HG02981 (cell line): ENCODE measurements at regions not wholly inside any gene's neighbourhood (a gene's known extent, or its start where the extent isn't known, plus 50 kb on each side); places are given as distances from the start of the nearest gene placed in this dataset.
"Not testable (repeated sequence)": the region's sequence is repeated elsewhere in the genome, so short reads cannot be mapped to it uniquely, and the experiment has no call there.

Experiments
- ATAC-seq: cut with Tn5 transposase; IDR thresholded peaks from one replicate; pipeline ENCODE4 v1.9.1; 2021; ENCODE audit warnings: mild to moderate bottlenecking, moderate library complexity; ENCODE audit not compliant: unreplicated experiment

DNA sequence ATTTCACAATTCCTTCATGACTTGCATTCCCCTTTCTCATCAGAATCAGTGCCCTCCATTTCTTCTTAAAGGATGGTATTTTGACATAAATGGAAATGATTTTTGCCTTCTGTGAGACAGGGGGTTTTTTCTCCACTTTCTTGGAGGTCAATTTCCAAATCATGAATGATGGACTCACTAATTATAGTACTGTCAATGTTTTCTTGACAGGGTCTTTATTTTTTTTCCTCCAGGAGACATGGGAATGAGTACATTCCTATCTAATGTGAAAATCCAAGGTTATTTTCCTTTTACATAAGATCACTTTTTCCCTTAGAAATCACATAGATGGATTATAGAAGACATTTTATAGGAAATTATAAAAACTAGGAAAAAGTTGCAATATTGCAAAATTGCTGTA, 141.7 kb downstream of the SPATA31A6 start:
- not testable (repeated sequence) for ATAC-seq

DNA sequence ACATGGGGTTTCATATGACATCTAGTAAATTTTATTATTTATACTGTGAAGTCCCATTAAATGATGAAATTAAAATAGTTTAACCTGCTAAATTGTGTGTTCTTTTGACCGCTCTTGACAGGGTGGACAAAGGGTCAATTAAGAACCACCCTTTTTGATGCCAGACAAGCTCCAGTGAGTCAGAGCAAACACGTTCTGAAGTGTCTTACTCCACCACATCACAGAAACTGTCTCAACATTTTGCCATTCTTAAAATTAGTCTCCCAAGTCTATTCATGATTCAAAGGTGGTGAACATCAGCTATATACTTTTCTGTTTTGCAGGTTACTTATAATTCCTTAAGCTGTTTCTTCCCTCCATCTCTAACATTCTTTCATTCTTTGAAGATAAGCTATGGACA, 142.1 kb downstream of the SPATA31A6 start:
- ATAC-seq: not testable (repeated sequence)

DNA sequence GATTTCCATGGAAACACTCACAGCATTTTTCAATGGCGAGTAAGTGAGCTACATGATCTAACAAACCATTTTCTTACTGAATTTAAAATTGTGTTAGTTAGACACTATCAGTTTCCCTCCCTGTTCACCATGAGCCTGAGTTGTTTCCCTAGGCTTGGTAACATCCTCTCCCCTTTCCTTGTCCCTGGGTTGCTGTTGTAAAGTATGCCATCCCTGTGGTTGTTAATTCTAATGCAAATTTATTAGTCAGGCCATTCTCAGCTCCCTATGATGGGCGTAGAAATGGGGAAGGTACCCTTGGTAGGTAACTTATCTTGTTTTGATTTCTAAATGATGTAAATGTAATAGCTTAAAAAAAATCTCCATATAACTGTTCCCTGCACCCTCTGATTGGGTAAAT, 143.0 kb downstream of the SPATA31A6 start:
- ATAC-seq: not testable (repeated sequence)

GRCh38 chr9:42335342-42335741, 151.9 kb downstream of the SPATA31A6 start:
- not testable (repeated sequence) for ATAC-seq

- not testable (repeated sequence) for ATAC-seq
These were observed 152.7 kb downstream of the SPATA31A6 start for GRCh38 chr9:42335984-42336657.

DNA sequence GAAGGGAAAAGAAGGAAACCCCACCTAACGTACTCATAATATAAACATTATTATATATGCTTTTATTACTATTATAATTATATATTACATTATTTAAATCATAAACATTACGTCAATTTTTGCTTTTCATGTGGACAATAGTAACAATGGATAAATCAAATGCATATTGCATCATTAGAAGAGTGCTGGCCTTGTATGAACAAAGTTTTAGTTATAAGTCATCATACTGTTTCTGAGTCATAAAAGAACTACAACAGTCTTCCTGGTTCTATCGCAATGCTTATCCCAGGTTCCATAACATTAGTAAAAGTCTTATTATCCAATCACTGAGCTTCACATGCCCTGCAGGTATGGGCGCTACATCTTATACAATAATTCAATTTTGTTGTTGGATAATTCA, 154.8 kb downstream of the SPATA31A6 start:
- ATAC-seq: not testable (repeated sequence)

- not testable (repeated sequence) for ATAC-seq
These were observed 156.4 kb downstream of the SPATA31A6 start for GRCh38 chr9:42339671-42340434.

GRCh38 chr9:42340435-42340723, 156.9 kb downstream of the SPATA31A6 start:
- not testable (repeated sequence) for ATAC-seq

GRCh38 chr9:42341860-42342259, 158.4 kb downstream of the SPATA31A6 start:
- ATAC-seq: not testable (repeated sequence)

- ATAC-seq: not testable (repeated sequence)
These were observed 158.8 kb downstream of the SPATA31A6 start for GRCh38 chr9:42342297-42342696.

- not testable (repeated sequence) for ATAC-seq
These were observed 161.0 kb downstream of the SPATA31A6 start for GRCh38 chr9:42344508-42344907.

DNA sequence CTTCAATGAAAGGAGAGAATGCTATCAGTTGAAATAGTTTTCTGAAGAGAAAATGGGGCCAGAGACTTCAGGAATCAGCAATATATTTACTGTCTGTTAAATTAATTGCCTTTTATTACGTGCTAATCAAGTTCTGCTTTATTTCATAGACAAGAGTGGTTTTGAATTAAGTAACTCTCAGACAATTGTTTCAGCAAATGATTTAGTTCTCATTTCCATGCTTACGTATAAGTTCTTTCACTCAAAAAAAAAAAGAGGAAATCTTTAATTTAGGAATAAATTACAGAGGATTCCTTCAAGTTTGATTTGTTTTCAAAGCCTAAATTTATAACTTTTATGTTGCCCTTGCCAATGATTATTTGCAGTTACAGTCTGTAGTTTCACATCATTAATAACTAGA, 163.5 kb downstream of the SPATA31A6 start:
- not testable (repeated sequence) for ATAC-seq

DNA sequence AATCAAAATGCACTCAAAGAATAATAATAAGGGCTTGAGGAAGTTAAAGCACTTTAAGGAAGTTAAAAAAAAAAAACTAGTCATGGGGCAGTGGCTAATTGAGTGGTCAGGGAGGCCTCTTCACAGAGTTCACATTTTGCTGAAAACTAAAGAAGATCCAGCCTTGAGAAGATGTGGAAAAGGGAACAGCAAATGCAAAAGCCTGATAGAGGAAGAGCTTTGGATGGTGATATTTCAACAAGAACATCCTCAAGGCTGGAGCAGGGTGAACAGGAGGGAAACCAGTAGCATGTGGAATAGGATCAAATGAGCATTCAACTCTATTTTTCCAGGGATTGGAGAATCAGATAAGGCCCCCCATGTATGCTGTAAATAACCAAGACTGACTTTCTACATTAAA, 165.7 kb downstream of the SPATA31A6 start:
- ATAC-seq: not testable (repeated sequence)

GRCh38 chr9:42350412-42350811, 167.0 kb downstream of the SPATA31A6 start:
- ATAC-seq: not testable (repeated sequence)

DNA sequence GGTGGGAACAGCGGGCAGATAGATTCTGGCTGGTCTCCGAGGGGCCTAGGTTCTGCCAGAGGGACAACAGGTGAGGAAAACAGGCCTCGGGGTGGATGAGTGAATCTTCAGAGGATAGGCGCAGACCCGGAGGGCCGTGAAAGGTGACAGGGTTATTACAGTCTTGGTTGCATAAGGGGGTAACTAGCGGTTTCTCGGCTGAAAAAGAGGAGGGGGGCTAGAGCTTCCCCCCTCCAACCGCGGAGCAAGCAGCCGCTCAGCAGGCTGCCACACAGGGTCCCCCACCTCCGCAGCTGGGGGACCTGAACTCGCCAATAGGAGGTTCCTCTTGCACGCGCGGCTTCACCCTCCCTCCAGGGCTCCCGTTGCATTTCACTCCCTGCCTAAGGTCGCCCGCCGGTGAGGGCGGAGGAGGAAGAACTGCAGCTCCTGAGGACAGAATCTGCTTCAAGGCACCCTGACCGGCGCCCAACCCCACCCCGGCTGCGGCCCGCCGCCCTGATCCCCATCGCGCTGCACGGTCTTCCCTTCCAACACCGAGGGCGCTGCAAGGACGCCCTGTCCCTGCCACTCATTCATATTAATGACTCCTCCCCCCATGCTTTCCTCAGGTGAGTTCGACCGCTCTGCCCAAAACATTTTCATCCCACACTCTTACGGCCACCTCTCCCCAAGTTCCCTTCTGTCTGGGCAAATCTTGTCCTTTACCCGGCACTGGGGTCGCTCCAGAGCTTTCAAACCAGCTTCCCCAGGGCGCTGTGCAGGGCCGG, 174.3 kb downstream of the SPATA31A6 start:
- ATAC-seq: not testable (repeated sequence)

- not testable (repeated sequence) for ATAC-seq
These were observed 175.3 kb downstream of the SPATA31A6 start for GRCh38 chr9:42358626-42359247.

DNA sequence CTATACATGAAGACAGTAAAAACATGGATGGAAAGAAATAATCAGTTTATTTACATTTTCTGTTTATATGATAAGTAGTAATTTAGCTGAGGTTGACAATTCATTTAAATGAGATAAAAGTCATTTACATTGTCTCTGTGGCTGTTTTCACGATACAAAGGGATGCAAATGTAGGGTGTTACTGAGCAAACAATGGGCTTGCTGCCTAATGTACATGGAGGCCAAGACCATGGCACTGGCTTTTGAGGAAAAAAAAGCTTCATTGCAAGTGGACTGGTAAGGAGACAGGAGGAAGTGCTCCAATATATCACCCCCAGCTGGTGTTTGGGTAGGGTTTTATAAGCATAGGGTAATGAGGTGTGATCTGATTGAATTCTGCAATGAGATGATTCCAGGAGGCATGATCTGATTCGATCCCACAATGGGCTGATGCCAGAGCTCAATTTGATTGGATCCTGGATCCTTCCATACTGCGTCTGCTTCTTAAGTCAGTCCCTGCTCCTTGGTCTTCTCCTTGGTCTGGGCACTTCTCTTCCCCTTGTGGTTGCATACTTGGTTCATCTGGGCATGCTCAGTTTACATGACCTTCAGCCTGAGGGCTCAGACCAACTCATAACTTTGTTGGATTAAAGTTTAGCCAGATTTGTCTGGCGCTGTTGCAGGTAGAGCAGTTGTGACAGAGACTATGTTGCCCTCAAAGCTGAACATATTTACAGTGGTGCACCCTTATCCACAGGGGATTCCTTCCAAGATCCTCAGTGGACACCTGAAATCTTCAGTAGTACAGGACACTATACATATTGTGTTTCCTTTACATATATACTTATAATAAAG, 181.2 kb downstream of the SPATA31A6 start:
- not testable (repeated sequence) for ATAC-seq

DNA sequence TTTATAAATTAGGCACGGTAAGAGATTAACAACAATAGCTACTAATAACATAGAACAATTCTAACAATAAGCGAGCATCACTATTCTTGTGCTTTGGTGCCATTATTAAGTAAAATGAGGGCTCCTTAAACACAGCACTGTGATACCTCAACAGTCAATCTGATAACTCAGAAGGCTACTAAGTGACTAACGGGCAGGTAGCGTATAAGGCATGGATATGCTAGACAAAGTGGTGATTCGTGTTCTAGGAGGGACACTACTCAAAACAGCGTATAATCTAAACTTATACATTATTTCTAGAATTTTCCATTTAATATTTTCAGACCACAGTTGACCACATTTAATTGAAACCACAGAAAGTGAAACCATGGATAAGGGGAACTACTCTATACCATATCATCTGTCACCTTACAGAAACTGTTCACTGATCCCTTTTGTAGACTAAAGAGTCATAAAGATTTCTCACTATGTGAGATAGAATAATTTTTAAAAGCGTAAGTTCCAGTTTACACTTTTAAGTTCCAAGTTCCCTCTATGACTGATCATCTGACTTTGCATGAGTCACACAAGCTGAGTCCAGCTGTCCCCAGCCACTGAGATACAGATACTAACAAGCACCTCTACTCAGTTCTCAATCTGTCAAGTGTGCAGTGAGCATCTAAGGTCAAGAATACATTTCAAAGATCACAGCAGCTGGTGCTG, 181.9 kb downstream of the SPATA31A6 start:
- peak; percentile 93 for ATAC-seq

DNA sequence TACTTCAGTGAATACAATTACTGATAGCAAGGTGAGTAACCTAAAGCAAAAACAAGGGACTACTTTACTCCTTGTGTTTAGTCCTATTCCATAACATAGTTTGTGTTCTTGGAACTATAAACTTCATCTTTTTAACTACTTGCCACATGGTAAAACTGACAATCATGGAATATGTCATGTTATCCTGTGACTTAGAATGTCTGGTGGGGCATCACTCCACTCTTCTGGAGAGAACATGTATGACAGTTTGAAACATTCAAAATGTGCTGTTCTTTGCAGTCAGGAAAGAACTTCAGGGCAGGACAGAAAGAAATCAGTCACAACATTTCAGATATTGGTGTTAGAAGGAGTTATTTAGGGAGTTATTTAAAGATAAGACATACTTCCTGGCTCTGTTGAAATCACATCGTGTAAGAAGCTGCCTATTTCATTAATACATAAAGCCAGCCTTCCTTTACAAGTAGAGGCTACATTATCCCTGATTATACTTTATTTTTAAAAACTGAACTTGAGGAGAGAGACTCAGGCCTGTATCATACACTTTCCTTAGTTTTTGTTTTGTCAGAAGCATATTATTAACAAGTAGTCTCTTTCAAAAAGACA, 184.9 kb downstream of the SPATA31A6 start:
- not testable (repeated sequence) for ATAC-seq
